HEK293 (cell line): ENCODE measurements at regions not wholly inside any gene's neighbourhood (a gene's known extent, or its start where the extent isn't known, plus 50 kb on each side); places are given as distances from the start of the nearest gene placed in this dataset.
A peak's percentile ranks its signal among the peaks of the same experiment; 100 is the strongest.

Experiments
- CTCF ChIA-PET: fragments of 350-600 bp; formaldehyde crosslinking; extraction: SDS; loops from one replicate; lab custom pipeline; 2021; ENCODE audit warnings: antibody characterized with exemption; lab: Yijun Ruan, JAX
- POLR2A ChIA-PET: fragments of 300-600 bp; formaldehyde crosslinking; extraction: SDS; loops from one replicate; lab custom pipeline; 2020; ENCODE audit warnings: antibody characterized with exemption, inconsistent platforms; lab: Yijun Ruan, JAX
- H3K27ac ChIP-seq: fragments of 200-500 bp; sonication (Bioruptor generic); 2 replicates; pipeline ENCODE4 v1.5.1; 2014; ENCODE audit warnings: low read depth, low read length, control low read depth, inconsistent platforms; ENCODE audit errors: extremely low read depth
- H3K36me3 ChIP-seq, 2 experiments: fragments of 200-500 bp in 1 of 2; sonication (Bioruptor generic) in 1 of 2; 1 replicate in 1 of 2; 2 replicates in 1 of 2; pipeline ENCODE4 v1.5.1; 2014 to 2017; ENCODE audit warnings: inconsistent platforms in 2 of 2, low read length in 2 of 2; ENCODE audit not compliant: control insufficient read depth in 2 of 2, insufficient read depth in 1 of 2
- H3K4me1 ChIP-seq: fragments of 200-500 bp; sonication (Bioruptor generic); 2 replicates; pipeline ENCODE4 v1.5.1; 2014; ENCODE audit warnings: mild to moderate bottlenecking, low read length, inconsistent platforms; ENCODE audit not compliant: control insufficient read depth, insufficient read depth
- H3K4me3 ChIP-seq: 2 replicates; pipeline ENCODE4 v1.5.1; 2011; ENCODE audit warnings: low read depth, mild to moderate bottlenecking, control low read depth, low read length, moderate library complexity
- H3K9me3 ChIP-seq: fragments of 200-500 bp; sonication (Bioruptor generic); 2 replicates; pipeline ENCODE4 v1.5.1; 2014; ENCODE audit warnings: low read depth, low read length, inconsistent platforms; ENCODE audit not compliant: control insufficient read depth, insufficient read depth
- AEBP2 ChIP-seq: fragments of 450-650 bp; formaldehyde crosslinking; IDR thresholded peaks from 2 replicates; pipeline ENCODE4 v1.5.1; 2016; ENCODE audit warnings: missing biosample characterization, missing genetic modification characterization, borderline replicate concordance
- ATF2 ChIP-seq: fragments of 450-650 bp; formaldehyde crosslinking; IDR thresholded peaks from 2 replicates; pipeline ENCODE4 v1.5.1; 2016; ENCODE audit warnings: missing biosample characterization, missing genetic modification characterization, low read depth
- GFI1B ChIP-seq: fragments of 450-650 bp; formaldehyde crosslinking; IDR thresholded peaks from 2 replicates; pipeline ENCODE4 v1.5.1; 2016; ENCODE audit warnings: missing biosample characterization, missing genetic modification characterization
- KLF1 ChIP-seq: fragments of 450-650 bp; formaldehyde crosslinking; IDR thresholded peaks from 2 replicates; pipeline ENCODE4 v1.5.1; 2016; ENCODE audit warnings: missing biosample characterization, missing genetic modification characterization
- PRDM10 ChIP-seq: fragments of 450-650 bp; formaldehyde crosslinking; IDR thresholded peaks from 2 replicates; pipeline ENCODE4 v1.5.1; 2016; ENCODE audit warnings: missing biosample characterization, missing genetic modification characterization
- PRDM6 ChIP-seq: fragments of 450-650 bp; formaldehyde crosslinking; IDR thresholded peaks from 2 replicates; pipeline ENCODE4 v1.5.1; 2017; ENCODE audit warnings: missing biosample characterization, missing genetic modification characterization
- REPIN1 ChIP-seq: fragments of 450-650 bp; formaldehyde crosslinking; IDR thresholded peaks from 2 replicates; pipeline ENCODE4 v1.5.1; 2017; ENCODE audit warnings: missing biosample characterization, missing genetic modification characterization, low read depth
- SP3 ChIP-seq: fragments of 450-650 bp; formaldehyde crosslinking; IDR thresholded peaks from 2 replicates; pipeline ENCODE4 v1.5.1; 2016; ENCODE audit warnings: missing biosample characterization, missing genetic modification characterization
- TRIM28 ChIP-seq: IDR thresholded peaks from 2 replicates; pipeline ENCODE4 v1.6.1; 2011; ENCODE audit warnings: low read length, control low read depth, borderline replicate concordance
- ZFP3 ChIP-seq: fragments of 450-650 bp; formaldehyde crosslinking; IDR thresholded peaks from 2 replicates; pipeline ENCODE4 v1.5.1; 2016; ENCODE audit warnings: low read depth, missing biosample characterization, missing genetic modification characterization
- ZFP69B ChIP-seq: fragments of 450-650 bp; formaldehyde crosslinking; IDR thresholded peaks from 2 replicates; pipeline ENCODE4 v1.5.1; 2016; ENCODE audit warnings: missing biosample characterization, missing genetic modification characterization
- ZNF169 ChIP-seq: fragments of 450-650 bp; formaldehyde crosslinking; IDR thresholded peaks from 2 replicates; pipeline ENCODE4 v1.5.1; 2016; ENCODE audit warnings: missing biosample characterization, missing genetic modification characterization
- ZNF184 ChIP-seq: fragments of 450-650 bp; IDR thresholded peaks from 2 replicates; pipeline ENCODE4 v1.5.1; 2018; ENCODE audit warnings: missing biosample characterization, mild to moderate bottlenecking, missing genetic modification characterization
- ZNF223 ChIP-seq: fragments of 450-650 bp; formaldehyde crosslinking; IDR thresholded peaks from 2 replicates; pipeline ENCODE4 v1.5.1; 2016; ENCODE audit warnings: missing biosample characterization, missing genetic modification characterization
- ZNF248 ChIP-seq: fragments of 450-650 bp; formaldehyde crosslinking; IDR thresholded peaks from 2 replicates; pipeline ENCODE4 v1.5.1; 2017; ENCODE audit warnings: missing biosample characterization, missing genetic modification characterization
- ZNF324 ChIP-seq: fragments of 450-650 bp; formaldehyde crosslinking; IDR thresholded peaks from 2 replicates; pipeline ENCODE4 v1.5.1; 2016; ENCODE audit warnings: missing biosample characterization, missing genetic modification characterization
- ZNF501 ChIP-seq: fragments of 450-650 bp; formaldehyde crosslinking; IDR thresholded peaks from 2 replicates; pipeline ENCODE4 v1.5.1; 2016; ENCODE audit warnings: missing biosample characterization, missing genetic modification characterization
- ZNF530 ChIP-seq: fragments of 450-650 bp; formaldehyde crosslinking; IDR thresholded peaks from 2 replicates; pipeline ENCODE4 v1.5.1; 2016; ENCODE audit warnings: low read depth, missing biosample characterization, missing genetic modification characterization
- ZNF596 ChIP-seq: fragments of 450-650 bp; IDR thresholded peaks from 2 replicates; pipeline ENCODE4 v1.5.0; 2018; ENCODE audit warnings: missing biosample characterization, mild to moderate bottlenecking, missing genetic modification characterization, moderate library complexity
- ZNF629 ChIP-seq: fragments of 450-650 bp; formaldehyde crosslinking; IDR thresholded peaks from 2 replicates; pipeline ENCODE4 v1.5.1; 2017; ENCODE audit warnings: missing biosample characterization, missing genetic modification characterization
- ZNF776 ChIP-seq: fragments of 450-650 bp; formaldehyde crosslinking; IDR thresholded peaks from 2 replicates; pipeline ENCODE4 v1.5.0; 2017; ENCODE audit warnings: missing biosample characterization, missing genetic modification characterization, borderline replicate concordance

GRCh38 chr20:63083831-63084562 lies 77.2 kb upstream of the BHLHE23 start:
- ChIA-PET POLR2A (no interaction called here), CTCF (no interaction called here)
- Histone ChIP-seq H3K27ac (no peak overlapping the region), H3K9me3 (no peaks in the 10 kb centered on the region), H3K4me3 (no peak overlapping the region), H3K36me3 (no peaks in the 10 kb centered on the region), H3K4me1 (no peaks in the 10 kb centered on the region)
- no peak for TF ChIP-seq ZFP69B
- TF ChIP-seq GFI1B = no peak
- no peak for TF ChIP-seq ZFP3 (tag by site-specific recombination)
- 0 out of 2 replicates have a peak, but pooled peaks have one; percentile 43 for TF ChIP-seq KLF1
- TF ChIP-seq REPIN1 = no peak

GRCh38 chr20:63082939-63083735 lies 76.4 kb upstream of the BHLHE23 start:
- CTCF ChIA-PET = no interaction called here

More at GRCh38 chr20:63082939-63083735, 76.4 kb upstream of the BHLHE23 start:
- POLR2A ChIA-PET = no interaction called here
- Histone ChIP-seq H3K27ac (no peak overlapping the region), H3K9me3 (no peaks in the 10 kb centered on the region), H3K4me3 (no peak overlapping the region), H3K4me1 (no peaks in the 10 kb centered on the region), H3K36me3 (no peaks in the 10 kb centered on the region)
- TF ChIP-seq ZNF248 (tag by site-specific recombination) (no peak), ZNF530 (tag by site-specific recombination) (no peak), PRDM10 (tag by site-specific recombination) (no peak), ZNF629 (tag by site-specific recombination) (no peak), ZNF324 (tag by site-specific recombination) (no peak), ZNF169 (tag by site-specific recombination) (no peak), ZNF776 (no peak), AEBP2 (tag by site-specific recombination) (no peak), ZNF501 (tag by site-specific recombination) (no peak), ATF2 (tag by site-specific recombination) (no peak), SP3 (tag by site-specific recombination) (no peak), PRDM6 (no peak), ZNF184 (tag by site-specific recombination) (no peak), TRIM28 (no peak), ZNF223 (no peak), ZNF596 (tag by site-specific recombination) (no peak)
- TF ChIP-seq, all 188 proteins: peak for 0
